H1 (cell line): ENCODE measurements at regions not wholly inside any gene's neighbourhood (a gene's known extent, or its start where the extent isn't known, plus 50 kb on each side); places are given as distances from the start of the nearest gene placed in this dataset.

ENCODE experiments used
- CTCF ChIA-PET: fragments of 300-600 bp; sonication (Branson Sonifier 250); formaldehyde crosslinking; loops from one replicate; lab custom pipeline; 2021; ENCODE audit not compliant: partially characterized antibody; lab: Charles Lee
- POLR2A ChIA-PET: fragments of 300-600 bp; sonication (Branson Sonifier 250); formaldehyde crosslinking; loops from one replicate; lab custom pipeline; 2021; ENCODE audit warnings: inconsistent platforms; ENCODE audit not compliant: partially characterized antibody; lab: Charles Lee
- DNase-seq, 2 experiments: peaks; one replicate each; pipeline versions ENCODE4 v3.0.0 to v3.0.0-alpha.2; 2010 to 2022; ENCODE audit warnings: low spot score in 2 of 2, low read depth in 1 of 2, mixed read lengths in 1 of 2
- FAIRE-seq: peaks from 2 replicates; lab custom pipeline; 2011; peaks lifted over from hg19 to GRCh38; lab: Jason Lieb, UNC
- H2AFZ ChIP-seq: 2 replicates; pipeline ENCODE4 v1.8.1; 2012; ENCODE audit warnings: low read length, inconsistent platforms
- H2AK5ac ChIP-seq: 2 replicates; pipeline ENCODE4 v1.6.1; 2013; ENCODE audit warnings: low read depth, low read length
- H2BK120ac ChIP-seq: replicated peaks from 2 replicates; pipeline ENCODE3; 2013; ENCODE audit warnings: low read depth, low read length, inconsistent platforms
- H2BK12ac ChIP-seq: 2 replicates; pipeline ENCODE4 v1.6.1; 2013; ENCODE audit warnings: low read depth, low read length
- H2BK15ac ChIP-seq: 2 replicates; pipeline ENCODE4 v1.6.1; 2013; ENCODE audit warnings: low read length
- H2BK20ac ChIP-seq: 2 replicates; pipeline ENCODE4 v1.6.1; 2013; ENCODE audit warnings: low read length
- H2BK5ac ChIP-seq: 2 replicates; pipeline ENCODE4 v1.6.1; 2013; ENCODE audit warnings: low read depth, low read length
- H3K14ac ChIP-seq: 2 replicates; pipeline ENCODE4 v1.6.1; 2013; ENCODE audit warnings: inconsistent platforms; ENCODE audit not compliant: insufficient read length
- H3K18ac ChIP-seq: 2 replicates; pipeline ENCODE4 v1.6.1; 2013; ENCODE audit warnings: low read length; ENCODE audit errors: extremely low read depth
- H3K23ac ChIP-seq: 2 replicates; pipeline ENCODE4 v1.6.1; 2013; ENCODE audit warnings: inconsistent platforms; ENCODE audit not compliant: insufficient read length
- H3K23me2 ChIP-seq: 2 replicates; pipeline ENCODE4 v1.6.1; 2013; ENCODE audit warnings: low read depth, low read length
- H3K27ac ChIP-seq: 2 replicates; pipeline ENCODE4 v1.6.1; 2011; ENCODE audit warnings: low read depth, low read length, inconsistent platforms
- H3K27me3 ChIP-seq, 4 experiments: replicated peaks in 1 of 4; 1 replicate in 1 of 4; 2 replicates in 3 of 4; pipeline versions ENCODE4 v1.6.1 to v1.8.1; 2011 to 2013; ENCODE audit warnings: low read length in 3 of 4, mild to moderate bottlenecking in 3 of 4, inconsistent platforms in 2 of 4, mixed read lengths in 2 of 4, moderate library complexity in 1 of 4; ENCODE audit not compliant: control insufficient read depth in 3 of 4, insufficient read depth in 3 of 4; ENCODE audit errors: extremely low read depth in 1 of 4
- H3K36me3 ChIP-seq, 4 experiments: 2 replicates each; pipeline versions ENCODE4 v1.6.1 to v1.8.1; 2011 to 2013; ENCODE audit warnings: mild to moderate bottlenecking in 4 of 4, low read length in 3 of 4, moderate library complexity in 2 of 4, control low read depth in 1 of 4, inconsistent platforms in 1 of 4; ENCODE audit not compliant: insufficient read depth in 4 of 4, control insufficient read depth in 2 of 4
- H3K4ac ChIP-seq: replicated peaks from 2 replicates; pipeline ENCODE3; 2013; ENCODE audit warnings: low read length, low read depth, mixed read lengths, inconsistent platforms; ENCODE audit not compliant: insufficient read length
- H3K4me1 ChIP-seq, 4 experiments: replicated peaks in 1 of 4; 1 replicate in 1 of 4; 2 replicates in 3 of 4; pipeline versions ENCODE4 v1.6.1 to v1.8.1; 2011 to 2013; ENCODE audit warnings: low read length in 3 of 4, inconsistent platforms in 2 of 4, mixed read lengths in 1 of 4; ENCODE audit not compliant: insufficient read depth in 4 of 4, control insufficient read depth in 3 of 4
- H3K4me2 ChIP-seq, 2 experiments: 2 replicates each; pipeline versions ENCODE4 v1.6.1 to v1.8.1; 2011 to 2013; ENCODE audit warnings: low read depth in 2 of 2, low read length in 2 of 2, control low read depth in 1 of 2, inconsistent platforms in 1 of 2, mild to moderate bottlenecking in 1 of 2; ENCODE audit not compliant: insufficient read depth in 1 of 2
- H3K4me3 ChIP-seq, 4 experiments: fragments of 200-600, 300-600 bp in 1 of 4; sonication (generic), shearing (Covaris generic), sonication (Bioruptor Twin) in 1 of 4; 2 replicates each; pipeline versions ENCODE4 v1.5.1 to v1.8.1; 2011 to 2016; ENCODE audit warnings: low read length in 4 of 4, low read depth in 3 of 4, control low read depth in 2 of 4, inconsistent platforms in 2 of 4, mild to moderate bottlenecking in 2 of 4, mixed read lengths in 1 of 4, moderate library complexity in 1 of 4; ENCODE audit not compliant: insufficient read depth in 2 of 4; ENCODE audit errors: extremely low read depth in 1 of 4
- H3K56ac ChIP-seq: replicated peaks from 2 replicates; pipeline ENCODE3; 2013; ENCODE audit warnings: low read depth, mild to moderate bottlenecking, mixed read lengths, low read length, inconsistent platforms; ENCODE audit not compliant: insufficient read length
- H3K79me1 ChIP-seq: 2 replicates; pipeline ENCODE4 v1.6.1; 2013; ENCODE audit warnings: low read depth, low read length, control low read depth
- H3K79me2 ChIP-seq, 2 experiments: 2 replicates each; pipeline versions ENCODE4 v1.6.1 to v1.8.1; 2012 to 2013; ENCODE audit warnings: low read length in 2 of 2, mild to moderate bottlenecking in 2 of 2, inconsistent platforms in 1 of 2; ENCODE audit not compliant: insufficient read depth in 2 of 2, control insufficient read depth in 1 of 2
- H3K9ac ChIP-seq, 4 experiments: replicated peaks in 1 of 4; 1 replicate in 1 of 4; 2 replicates in 3 of 4; pipeline versions ENCODE4 v1.6.1 to v1.8.1; 2011 to 2013; ENCODE audit warnings: low read depth in 3 of 4, low read length in 3 of 4, control low read depth in 2 of 4, mild to moderate bottlenecking in 2 of 4, moderate library complexity in 2 of 4, inconsistent platforms in 1 of 4; ENCODE audit errors: extremely low read depth in 1 of 4
- H3K9me3 ChIP-seq, 2 experiments: 2 replicates each; pipeline versions ENCODE4 v1.6.1 to v1.8.1; 2012 to 2013; ENCODE audit warnings: mild to moderate bottlenecking in 2 of 2, moderate library complexity in 2 of 2, control low read depth in 1 of 2, inconsistent platforms in 1 of 2, low read depth in 1 of 2, low read length in 1 of 2, mixed read lengths in 1 of 2; ENCODE audit not compliant: insufficient read depth in 2 of 2
- H4K20me1 ChIP-seq, 2 experiments: replicated peaks in 1 of 2; 2 replicates each; pipeline versions ENCODE3 to v1.8.1; 2011 to 2013; ENCODE audit warnings: inconsistent platforms in 2 of 2, low read length in 2 of 2, mild to moderate bottlenecking in 1 of 2; ENCODE audit not compliant: insufficient read depth in 2 of 2, control insufficient read depth in 1 of 2
- H4K5ac ChIP-seq: 2 replicates; pipeline ENCODE4 v1.6.1; 2013; ENCODE audit warnings: low read length, low read depth, mixed read lengths, inconsistent platforms; ENCODE audit not compliant: insufficient read length
- H4K8ac ChIP-seq: 2 replicates; pipeline ENCODE4 v1.8.0; 2013; ENCODE audit warnings: mild to moderate bottlenecking, moderate library complexity, low read length, inconsistent platforms; ENCODE audit not compliant: insufficient read depth; ENCODE audit errors: extremely low read depth
- H4K91ac ChIP-seq: replicated peaks from 2 replicates; pipeline ENCODE3; 2013; ENCODE audit warnings: low read length, mixed read lengths, inconsistent platforms; ENCODE audit not compliant: insufficient read length
- ASH2L ChIP-seq: fragments of 200-600, 300-600 bp; sonication (generic); IDR thresholded peaks from one replicate; pipeline ENCODE4 v1.7.1; 2017; ENCODE audit warnings: low read length
- BRCA1 ChIP-seq: IDR thresholded peaks from 2 replicates; pipeline ENCODE4 v1.6.1; 2012; ENCODE audit warnings: low read depth, low read length, improper control_type of control experiment
- CBX5 ChIP-seq: fragments of 300-800, 300-1000 bp; sonication (generic); IDR thresholded peaks from 2 replicates; pipeline ENCODE4 v1.7.1; 2016; ENCODE audit warnings: antibody characterized with exemption, low read length, low read depth
- CBX8 ChIP-seq: fragments of 300-800, 300-1000 bp; sonication (generic); IDR thresholded peaks from 2 replicates; pipeline ENCODE4 v1.7.1; 2016; ENCODE audit warnings: low read depth, low read length, borderline replicate concordance
- CHD1 ChIP-seq: IDR thresholded peaks from 2 replicates; pipeline ENCODE4 v1.6.1; 2012; ENCODE audit warnings: low read depth, low read length, improper control_type of control experiment
- GABPA ChIP-seq: IDR thresholded peaks from 2 replicates; pipeline ENCODE4 v1.6.1; 2011; ENCODE audit warnings: mild to moderate bottlenecking, low read length, moderate library complexity, borderline replicate concordance; ENCODE audit not compliant: insufficient read depth
- GTF2F1 ChIP-seq: IDR thresholded peaks from 2 replicates; pipeline ENCODE4 v1.6.1; 2012; ENCODE audit warnings: low read depth, low read length, improper control_type of control experiment, borderline replicate concordance
- KDM5A ChIP-seq: fragments of 200-600 bp; IDR thresholded peaks from 2 replicates; pipeline ENCODE4 v1.7.1; 2012; ENCODE audit warnings: mild to moderate bottlenecking, low read length, inconsistent platforms, mixed read lengths
- POLR2A ChIP-seq, 2 experiments: IDR thresholded peaks; 1 replicate in 1 of 2; 2 replicates in 1 of 2; pipeline ENCODE4 v1.6.1; 2011; ENCODE audit warnings: low read depth in 2 of 2, low read length in 2 of 2, mild to moderate bottlenecking in 2 of 2; ENCODE audit errors: control extremely low read depth in 1 of 2
- POLR2AphosphoS5 ChIP-seq: IDR thresholded peaks from 2 replicates; pipeline ENCODE4 v1.6.1; 2011; ENCODE audit warnings: low read depth, low read length
- SIN3A ChIP-seq, 2 experiments: IDR thresholded peaks in 1 of 2; conservative IDR thresholded peaks in 1 of 2; 2 replicates each; pipeline ENCODE4 v1.6.1; 2011 to 2012; ENCODE audit warnings: low read length in 2 of 2, improper control_type of control experiment in 1 of 2, low read depth in 1 of 2, mild to moderate bottlenecking in 1 of 2
- SP2 ChIP-seq: IDR thresholded peaks from 2 replicates; pipeline ENCODE4 v1.6.1; 2012; ENCODE audit warnings: mild to moderate bottlenecking, low read length, inconsistent platforms
- TEAD4 ChIP-seq: IDR thresholded peaks from 2 replicates; pipeline ENCODE4 v1.6.1; 2012; ENCODE audit warnings: low read depth, low read length, inconsistent platforms, mixed read lengths
- WGBS, 2 experiments: shearing (Covaris generic) in 1 of 2; methylation state at CpG; one replicate each; pipeline versions ENCODE4 v1.1.6 to v1.1.7; 2013 to 2015; ENCODE audit warnings: low lambda C conversion rate in 2 of 2, mixed read lengths in 2 of 2, inconsistent platforms in 1 of 2, low coverage in 1 of 2, missing lambda C conversion rate in 1 of 2; ENCODE audit not compliant: insufficient replicate concordance in 2 of 2, insufficient coverage in 1 of 2, insufficient read length in 1 of 2; ENCODE audit errors: extremely low coverage in 1 of 2, missing lambda C conversion rate in 1 of 2; 5-methylcytosine and 5-hydroxymethylcytosine counted together
- TF ChIP-seq, protein P1 (sequence below): IDR thresholded peaks from 2 replicates; pipeline ENCODE4 v1.6.1; 2011; ENCODE audit warnings: low read depth, mild to moderate bottlenecking, low read length; ENCODE audit not compliant: insufficient read depth

DNA sequence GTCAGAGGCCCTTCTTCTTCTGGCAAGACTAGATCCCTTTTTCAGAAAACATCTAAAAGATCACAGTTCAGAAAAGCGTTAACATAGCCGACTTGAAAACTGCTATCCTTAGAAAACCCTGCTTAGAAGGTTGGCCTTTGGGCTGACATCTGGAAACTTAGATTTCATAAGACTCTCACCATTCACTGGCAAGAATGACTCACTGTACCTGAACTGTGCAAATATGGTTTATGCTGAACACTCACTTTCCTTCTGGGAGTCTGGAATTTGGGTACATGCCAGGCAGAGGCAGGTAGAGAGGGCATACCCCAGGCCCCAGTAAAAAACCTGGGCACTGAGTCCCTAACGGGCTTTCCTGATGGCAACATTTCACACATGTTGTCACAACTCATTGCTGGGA is 88.8 kb upstream of the GPC3 start:
- H3K4me3 ChIP-seq: no peak overlapping the region
- no peak overlapping the region for H4K8ac ChIP-seq
- no peaks in the 10 kb centered on the region for H3K79me2 ChIP-seq
- no peaks in the 10 kb centered on the region for H3K27me3 ChIP-seq
- no peak overlapping the region for H3K4me2 ChIP-seq
- no peak overlapping the region for H3K56ac ChIP-seq
- H3K27ac ChIP-seq: no peak overlapping the region
- H4K5ac ChIP-seq: no peak overlapping the region
- no peak overlapping the region for H3K4ac ChIP-seq
- H3K9me3 ChIP-seq: peaks cover 10 to 12% of the 10 kb centered on the region in 2 experiments
- no peaks in the 10 kb centered on the region for H3K4me1 ChIP-seq
- no peak for FAIRE-seq
- no peak for DNase-seq
- TF ChIP-seq ASH2L (no peak), KDM5A (no peak), SP2 (no peak), GABPA (no peak), CBX8 (no peak), CBX5 (no peak), BRCA1 (no peak), TEAD4 (no peak), POLR2AphosphoS5 (no peak), SIN3A (conservative IDR thresholded peaks at IDR 0.05 in 1 of 2, IDR thresholded peaks at IDR 0.05 in 1 of 2; ENCODE audit: low read depth in 1 of 2, low read length in 2 of 2) (no peak), POLR2A (IDR thresholded peaks at IDR 0.05; ENCODE audit: control extremely low read depth in 1 of 2, low read depth in 2 of 2, low read length in 2 of 2) (no peak), GTF2F1 (no peak), CHD1 (no peak)
- TF ChIP-seq, protein P1, sequence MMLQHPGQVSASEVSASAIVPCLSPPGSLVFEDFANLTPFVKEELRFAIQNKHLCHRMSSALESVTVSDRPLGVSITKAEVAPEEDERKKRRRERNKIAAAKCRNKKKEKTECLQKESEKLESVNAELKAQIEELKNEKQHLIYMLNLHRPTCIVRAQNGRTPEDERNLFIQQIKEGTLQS: no peak
- H2BK15ac ChIP-seq: no peak overlapping the region
- no peak overlapping the region for H2AK5ac ChIP-seq
- H3K9ac ChIP-seq: no peak overlapping the region
- no peaks in the 10 kb centered on the region for H4K20me1 ChIP-seq
- H2AFZ ChIP-seq: no peak overlapping the region
- POLR2A ChIA-PET: no interaction called here
- no peak overlapping the region for H3K14ac ChIP-seq
- no peak overlapping the region for H3K18ac ChIP-seq
- CTCF ChIA-PET: no interaction called here
- H2BK5ac ChIP-seq: no peak overlapping the region
- H4K91ac ChIP-seq: no peak overlapping the region
- no peak overlapping the region for H2BK120ac ChIP-seq
- H3K36me3 ChIP-seq: 0 out of 8 replicates have a peak, but pooled peaks cover 0 to 3% (median 0%) of the 10 kb centered on the region in 4 experiments
- H2BK20ac ChIP-seq: no peak overlapping the region
- WGBS, 2 experiments: 93% methylated on average over 2 of the region's 3 CpGs; no CpG with 5 or more reads in 1 of the 2 experiments
- no peaks in the 10 kb centered on the region for H3K23me2 ChIP-seq
- no peaks in the 10 kb centered on the region for H3K79me1 ChIP-seq
- H2BK12ac ChIP-seq: no peak overlapping the region
- H3K23ac ChIP-seq: no peak overlapping the region
